ENCODE measurements at regions not wholly inside any gene's neighbourhood (a gene's known extent, or its start where the extent isn't known, plus 50 kb on each side); places are given as distances from the start of the nearest gene placed in this dataset.

DNA sequence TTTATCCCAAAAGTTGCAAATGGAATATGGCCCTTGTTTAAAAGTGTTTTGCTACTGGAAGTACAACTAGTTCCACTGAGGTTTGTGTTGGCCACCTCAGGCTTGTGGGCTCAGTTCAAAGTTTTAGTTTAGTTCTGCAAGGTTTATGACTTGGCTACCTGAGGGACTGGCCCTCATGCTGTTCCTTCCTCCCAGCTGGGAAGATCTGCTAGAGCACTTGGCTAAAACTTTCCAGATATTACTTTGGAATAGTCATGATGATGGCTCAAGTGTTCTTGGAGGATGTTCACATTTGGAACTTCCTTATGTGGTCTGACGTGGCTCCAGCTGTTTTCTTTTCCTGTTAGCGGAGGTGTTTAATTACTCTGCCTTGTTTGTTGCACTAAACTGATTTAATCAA, 110.2 kb upstream of the IVNS1ABP start:
- H3K4me3 ChIP-seq (replicated peaks; ENCODE audit: insufficient read depth, low read length) = no peak overlapping the region
- H3K27ac ChIP-seq (replicated peaks) = no peak overlapping the region
- no peaks in the 10 kb centered on the region for H3K27me3 ChIP-seq (ENCODE audit: insufficient read depth, poor library complexity, severe bottlenecking)
- TF ChIP-seq SPI1 (IDR thresholded peaks at IDR 0.05; ENCODE audit: borderline replicate concordance, low read depth) (no peak), GABPA (IDR thresholded peaks at IDR 0.05; ENCODE audit: low read depth) (no peak), POLR2AphosphoS5 (IDR thresholded peaks at IDR 0.05; ENCODE audit: low read depth) (no peak), REST (IDR thresholded peaks at IDR 0.05; ENCODE audit: insufficient replicate concordance, low read depth) (no peak)
- TF ChIP-seq, protein P1, sequence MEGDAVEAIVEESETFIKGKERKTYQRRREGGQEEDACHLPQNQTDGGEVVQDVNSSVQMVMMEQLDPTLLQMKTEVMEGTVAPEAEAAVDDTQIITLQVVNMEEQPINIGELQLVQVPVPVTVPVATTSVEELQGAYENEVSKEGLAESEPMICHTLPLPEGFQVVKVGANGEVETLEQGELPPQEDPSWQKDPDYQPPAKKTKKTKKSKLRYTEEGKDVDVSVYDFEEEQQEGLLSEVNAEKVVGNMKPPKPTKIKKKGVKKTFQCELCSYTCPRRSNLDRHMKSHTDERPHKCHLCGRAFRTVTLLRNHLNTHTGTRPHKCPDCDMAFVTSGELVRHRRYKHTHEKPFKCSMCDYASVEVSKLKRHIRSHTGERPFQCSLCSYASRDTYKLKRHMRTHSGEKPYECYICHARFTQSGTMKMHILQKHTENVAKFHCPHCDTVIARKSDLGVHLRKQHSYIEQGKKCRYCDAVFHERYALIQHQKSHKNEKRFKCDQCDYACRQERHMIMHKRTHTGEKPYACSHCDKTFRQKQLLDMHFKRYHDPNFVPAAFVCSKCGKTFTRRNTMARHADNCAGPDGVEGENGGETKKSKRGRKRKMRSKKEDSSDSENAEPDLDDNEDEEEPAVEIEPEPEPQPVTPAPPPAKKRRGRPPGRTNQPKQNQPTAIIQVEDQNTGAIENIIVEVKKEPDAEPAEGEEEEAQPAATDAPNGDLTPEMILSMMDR (IDR thresholded peaks at IDR 0.05; ENCODE audit: insufficient read depth, low read length) = no peak
- DNase-seq (ENCODE audit: low read depth in 1 of 2, low spot score in 1 of 2) = no peak

GRCh38 chr1:185426848-185427247, 109.8 kb upstream of the IVNS1ABP start:
- DNase-seq (ENCODE audit: low read depth in 1 of 2, low spot score in 1 of 2) = no peak
- Histone ChIP-seq H3K27ac (replicated peaks) (no peak overlapping the region), H3K27me3 (ENCODE audit: insufficient read depth, poor library complexity, severe bottlenecking) (no peaks in the 10 kb centered on the region), H3K4me3 (replicated peaks; ENCODE audit: insufficient read depth, low read length) (no peak overlapping the region)
- TF ChIP-seq, protein P1 (IDR thresholded peaks at IDR 0.05; ENCODE audit: insufficient read depth, low read length) = no peak

GRCh38 chr1:185425163-185425562, 108.1 kb upstream of the IVNS1ABP start:
- no peak overlapping the region for H3K4me3 ChIP-seq (replicated peaks; ENCODE audit: insufficient read depth, low read length)
- no peak overlapping the region for H3K27ac ChIP-seq (replicated peaks)
- H3K27me3 ChIP-seq (ENCODE audit: insufficient read depth, poor library complexity, severe bottlenecking) = no peaks in the 10 kb centered on the region
- DNase-seq (ENCODE audit: low read depth in 1 of 2, low spot score in 1 of 2) = no peak
- TF ChIP-seq GABPA (IDR thresholded peaks at IDR 0.05; ENCODE audit: low read depth) (no peak), POLR2AphosphoS5 (IDR thresholded peaks at IDR 0.05; ENCODE audit: low read depth) (no peak), SPI1 (IDR thresholded peaks at IDR 0.05; ENCODE audit: borderline replicate concordance, low read depth) (no peak), REST (IDR thresholded peaks at IDR 0.05; ENCODE audit: insufficient replicate concordance, low read depth) (no peak)
- TF ChIP-seq, protein P1 (IDR thresholded peaks at IDR 0.05; ENCODE audit: insufficient read depth, low read length) = no peak

GRCh38 chr1:185421485-185422107, 104.6 kb upstream of the IVNS1ABP start:
- no peaks in the 10 kb centered on the region for H3K27me3 ChIP-seq (ENCODE audit: insufficient read depth, poor library complexity, severe bottlenecking)
- H3K4me3 ChIP-seq (replicated peaks; ENCODE audit: insufficient read depth, low read length) = no peak overlapping the region
- TF ChIP-seq SPI1 (IDR thresholded peaks at IDR 0.05; ENCODE audit: borderline replicate concordance, low read depth) (no peak), GABPA (IDR thresholded peaks at IDR 0.05; ENCODE audit: low read depth) (no peak), POLR2AphosphoS5 (IDR thresholded peaks at IDR 0.05; ENCODE audit: low read depth) (no peak), REST (IDR thresholded peaks at IDR 0.05; ENCODE audit: insufficient replicate concordance, low read depth) (no peak)
- TF ChIP-seq, protein P1 (IDR thresholded peaks at IDR 0.05; ENCODE audit: insufficient read depth, low read length) = no peak
- peak overlapping the region; percentile 76 for H3K27ac ChIP-seq (replicated peaks)
- no peak for DNase-seq (ENCODE audit: low read depth in 1 of 2, low spot score in 1 of 2)

All from HL-60 (cell line).